A549 (cell line): ENCODE measurements at regions not wholly inside any gene's neighbourhood (a gene's known extent, or its start where the extent isn't known, plus 50 kb on each side); places are given as distances from the start of the nearest gene placed in this dataset.
A peak's percentile ranks its signal among the peaks of the same experiment; 100 is the strongest.

Experiments
- ATAC-seq, 2 experiments: fragments of 200-7000 bp in 1 of 2; fragments of >200 bp in 1 of 2; cut with Nextera tagmentation in 1 of 2; cut with Tn5 transposase in 1 of 2; 3 replicates each; pipeline versions ENCODE4 v1.8.0 to v1.9.1; 2018 to 2020; ENCODE audit warnings: mild to moderate bottlenecking in 1 of 2, moderate library complexity in 1 of 2
- CTCF ChIA-PET: fragments of 300-600 bp; sonication (Branson Sonifier 250); formaldehyde crosslinking; extraction: SDS; loops from one replicate; lab custom pipeline; 2021; ENCODE audit warnings: antibody characterized with exemption, inconsistent platforms; lab: Yijun Ruan, JAX
- POLR2A ChIA-PET: fragments of 350-600 bp; formaldehyde crosslinking; extraction: SDS; loops from one replicate; lab custom pipeline; 2021; ENCODE audit warnings: antibody characterized with exemption, inconsistent platforms; lab: Yijun Ruan, JAX
- DNase-seq, 2 experiments: peaks; one replicate each; pipeline versions ENCODE4 v3.0.0 to v3.0.0-alpha.2; 2011 to 2016; ENCODE audit warnings: low read depth in 1 of 2, low spot score in 1 of 2
- FAIRE-seq: peaks from 2 replicates; lab custom pipeline; 2011; peaks lifted over from hg19 to GRCh38; lab: Jason Lieb, UNC
- H3K27ac ChIP-seq, 2 experiments: fragments of >200 bp; sonication (Bioruptor Twin); formaldehyde crosslinking; 3 replicates each; pipeline ENCODE4 v1.5.1; 2016 to 2017
- H3K4me1 ChIP-seq: fragments of >200 bp; sonication (Bioruptor Twin); formaldehyde crosslinking; 3 replicates; pipeline ENCODE4 v1.6.1; 2016
- H3K4me2 ChIP-seq: fragments of >200 bp; sonication (Bioruptor Twin); formaldehyde crosslinking; 3 replicates; pipeline ENCODE4 v1.6.1; 2016
- H3K4me3 ChIP-seq: fragments of >200 bp; sonication (Bioruptor Twin); formaldehyde crosslinking; 3 replicates; pipeline ENCODE4 v1.5.1; 2016
- H3K9me3 ChIP-seq: fragments of >200 bp; sonication (Bioruptor Twin); formaldehyde crosslinking; 3 replicates; pipeline ENCODE4 v1.6.1; 2016
- BCL3 ChIP-seq: fragments of >200 bp; sonication (Bioruptor Twin); formaldehyde crosslinking; IDR thresholded peaks from 3 replicates; pipeline ENCODE4 v1.6.1; 2016
- CHD4 ChIP-seq: fragments of 200-600 bp; sonication (generic); IDR thresholded peaks from 2 replicates; pipeline ENCODE4 v1.6.1; 2016; ENCODE audit warnings: antibody characterized with exemption, mild to moderate bottlenecking, borderline replicate concordance
- E2F6 ChIP-seq: IDR thresholded peaks from 2 replicates; pipeline ENCODE4 v1.6.1; 2012; ENCODE audit warnings: low read depth, borderline replicate concordance
- EHMT2 ChIP-seq: fragments of 200-600 bp; sonication (generic); IDR thresholded peaks from 2 replicates; pipeline ENCODE4 v1.6.1; 2016; ENCODE audit warnings: antibody characterized with exemption, low read depth, mild to moderate bottlenecking, moderate library complexity
- EP300 ChIP-seq, 2 experiments: fragments of >200 bp; sonication (Bioruptor Twin); formaldehyde crosslinking; IDR thresholded peaks; 2 replicates in 1 of 2; 3 replicates in 1 of 2; pipeline ENCODE4 v1.6.1; 2016 to 2017
- ESRRA ChIP-seq: fragments of 150-350 bp; IDR thresholded peaks from 2 replicates; pipeline ENCODE4 v1.6.1; 2014; ENCODE audit warnings: mild to moderate bottlenecking, low read length, borderline replicate concordance
- FOXS1 ChIP-seq: fragments of 250-450 bp; sonication (Bioruptor Pico); IDR thresholded peaks from 2 replicates; pipeline ENCODE4 v1.5.0; 2020; ENCODE audit warnings: mild to moderate bottlenecking, moderate library complexity
- GATA3 ChIP-seq: IDR thresholded peaks from 2 replicates; pipeline ENCODE4 v1.6.1; 2012; ENCODE audit warnings: borderline replicate concordance
- HMGXB4 ChIP-seq: fragments of 250-450 bp; sonication (Bioruptor Pico); IDR thresholded peaks from 2 replicates; pipeline ENCODE4 v1.5.0; 2021; ENCODE audit warnings: mild to moderate bottlenecking, moderate library complexity, borderline replicate concordance
- JUNB ChIP-seq: fragments of >200 bp; sonication (Bioruptor Twin); formaldehyde crosslinking; IDR thresholded peaks from 2 replicates; pipeline ENCODE4 v1.6.1; 2016
- MAFK ChIP-seq: fragments of 450-650 bp; IDR thresholded peaks from 2 replicates; pipeline ENCODE4 v1.6.1; 2014; ENCODE audit not compliant: partially characterized antibody
- MYC ChIP-seq: IDR thresholded peaks from 2 replicates; pipeline ENCODE4 v1.6.1; 2012; ENCODE audit warnings: mild to moderate bottlenecking, inconsistent platforms, low read length, improper control_type of control experiment, borderline replicate concordance
- PHF8 ChIP-seq: fragments of 200-600 bp; sonication (generic); IDR thresholded peaks from 2 replicates; pipeline ENCODE4 v1.6.1; 2016; ENCODE audit warnings: low read depth, mild to moderate bottlenecking, antibody characterized with exemption, moderate library complexity, borderline replicate concordance
- POLR2AphosphoS2 ChIP-seq: conservative IDR thresholded peaks from 2 replicates; pipeline ENCODE4 v1.6.1; 2012; ENCODE audit warnings: low read length, improper control_type of control experiment, inconsistent platforms
- RARB ChIP-seq: fragments of 250-450 bp; sonication (Bioruptor Pico); IDR thresholded peaks from 2 replicates; pipeline ENCODE4 v1.8.0; 2021; ENCODE audit warnings: mild to moderate bottlenecking, moderate library complexity
- TFCP2L1 ChIP-seq: fragments of 250-450 bp; sonication (Bioruptor Pico); IDR thresholded peaks from 2 replicates; pipeline ENCODE4 v1.5.0; 2021; ENCODE audit warnings: mild to moderate bottlenecking
- ZSCAN20 ChIP-seq: fragments of 250-450 bp; sonication (Bioruptor Pico); IDR thresholded peaks from 2 replicates; pipeline ENCODE4 v1.8.0; 2022; ENCODE audit warnings: mild to moderate bottlenecking, moderate library complexity
- WGBS: methylation state at CpG from one replicate; pipeline ENCODE4 v1.1.6; 2017; ENCODE audit errors: missing lambda C conversion rate; 5-methylcytosine and 5-hydroxymethylcytosine counted together

- ATAC-seq, result no peak
- no peak for DNase-seq
- Histone ChIP-seq H3K9me3 (no peaks in the 10 kb centered on the region), H3K4me1 (peaks cover 24% of the 10 kb centered on the region), H3K4me2 (no peak overlapping the region), H3K27ac (no peak overlapping the region)
- ChIA-PET POLR2A (interaction anchor here (0.6 kb wide), 1 partner anchor 16 kb away, joined by 3 read pairs; no protein-coding TSS in a partner anchor), CTCF (interaction anchor here (0.9 kb wide), 1 partner anchor 153 kb away, joined by 3 read pairs; no protein-coding TSS in a partner anchor)
- FAIRE-seq, result no peak
- WGBS, result 91% methylated on average over 3 of the region's 3 CpGs
- no peak for TF ChIP-seq CHD4
- no peak for TF ChIP-seq ESRRA
- TF ChIP-seq, all 56 proteins: peak for 0
- no peak overlapping the region for H3K4me3 ChIP-seq
Measured at GRCh38 chr21:16177532-16177931, 447.8 kb downstream of the USP25 start.

GRCh38 chr21:16179773-16180172, 450.0 kb downstream of the USP25 start:
- Histone ChIP-seq H3K4me3 (no peak overlapping the region), H3K9me3 (no peaks in the 10 kb centered on the region), H3K27ac (peak overlapping the region; percentile 68 to 78), H3K4me1 (peaks cover 24% of the 10 kb centered on the region), H3K4me2 (peak overlapping the region; percentile 66)
- peak in 1 of 2 experiments; percentile 78 for DNase-seq
- ChIA-PET CTCF (no interaction called here), POLR2A (interaction anchor here (1.0 kb wide), 1 partner anchor 14 kb away, joined by 3 read pairs; no protein-coding TSS in a partner anchor)
- peak in 1 of 2 experiments; percentile 91; a peak in 3 of 6 replicates for ATAC-seq
- FAIRE-seq, result no peak
- peak; percentile 43 for TF ChIP-seq MAFK
- TF ChIP-seq GATA3, result peak; percentile 85
- TF ChIP-seq EP300 (IDR thresholded peaks at IDR 0.05), result peak in 1 of 2 experiments; percentile 12; a peak in 1 of 5 replicates
- TF ChIP-seq JUNB, result no peak
- 0% methylated on average over 3 of the region's 3 CpGs for WGBS

GRCh38 chr21:16180614-16181013, 450.8 kb downstream of the USP25 start:
- no peak for FAIRE-seq
- POLR2A ChIA-PET, result interaction anchor here (1.0 kb wide), 1 partner anchor 13 kb away, joined by 3 read pairs; no protein-coding TSS in a partner anchor
- peaks cover 24% of the 10 kb centered on the region for H3K4me1 ChIP-seq
- TF ChIP-seq EP300 (IDR thresholded peaks at IDR 0.05) (no peak), E2F6 (no peak), RARB (CRISPR knock-in tag) (no peak), POLR2AphosphoS2 (no peak), HMGXB4 (CRISPR knock-in tag) (no peak), TFCP2L1 (CRISPR knock-in tag) (no peak)
- no peaks in the 10 kb centered on the region for H3K9me3 ChIP-seq
- H3K27ac ChIP-seq, result peak overlapping the region; percentile 68 to 78
- CTCF ChIA-PET, result no interaction called here
- 69% methylated on average over 3 of the region's 3 CpGs for WGBS
- peak in 1 of 2 experiments; percentile 33; a peak in 2 of 6 replicates for ATAC-seq
- DNase-seq, result no peak
- H3K4me2 ChIP-seq, result peak overlapping the region; percentile 66
- no peak overlapping the region for H3K4me3 ChIP-seq

GRCh38 chr21:16181018-16181417, 451.2 kb downstream of the USP25 start:
- Histone ChIP-seq H3K9me3 (no peaks in the 10 kb centered on the region), H3K4me1 (peaks cover 24% of the 10 kb centered on the region), H3K4me3 (no peak overlapping the region), H3K4me2 (peak overlapping the region; percentile 66), H3K27ac (peak overlapping the region; percentile 68 to 78; a peak in 5 of 6 replicates)
- DNase-seq (no peak), ATAC-seq (peak in 1 of 2 experiments; percentile 48; a peak in 3 of 6 replicates), FAIRE-seq (no peak)
- ChIA-PET POLR2A (no interaction called here), CTCF (no interaction called here)
- 55% methylated on average over 3 of the region's 3 CpGs for WGBS
- TF ChIP-seq FOXS1 (CRISPR knock-in tag) (no peak), ZSCAN20 (CRISPR knock-in tag) (no peak), BCL3 (no peak), PHF8 (no peak), MYC (no peak), POLR2AphosphoS2 (no peak), EHMT2 (no peak)
